ENCODE measurements at regions not wholly inside any gene's neighbourhood (a gene's known extent, or its start where the extent isn't known, plus 50 kb on each side); places are given as distances from the start of the nearest gene placed in this dataset.

- TF ChIP-seq CTCF (IDR thresholded peaks at IDR 0.05; ENCODE audit: low read length) (no peak), EZH2 (IDR thresholded peaks at IDR 0.05; ENCODE audit: borderline replicate concordance, low read length) (no peak)
Measured at GRCh38 chr10:53547364-53547763, 774.8 kb upstream of the MBL2 start.

Data from OCI-LY1 (cell line).